Omental fat pad (tissue), 3 donors: ENCODE measurements at regions not wholly inside any gene's neighbourhood (a gene's known extent, or its start where the extent isn't known, plus 50 kb on each side); places are given as distances from the start of the nearest gene placed in this dataset.

Source experiments
- ATAC-seq: fragments of 150-250 bp; one replicate; pipeline ENCODE4 v1.9.1; 2016; ENCODE audit warnings: mild to moderate bottlenecking, moderate library complexity; ENCODE audit not compliant: low FRiP score
- DNase-seq: peaks from one replicate; pipeline ENCODE4 v3.0.0-alpha.2; 2019; ENCODE audit warnings: low spot score
- CTCF ChIP-seq, 3 donors: fragments of 450-650 bp; IDR thresholded peaks; one replicate each; pipeline ENCODE4 v1.5.1; 2016 to 2017; ENCODE audit warnings: antibody characterized with exemption in 3 of 3, mild to moderate bottlenecking in 3 of 3, moderate library complexity in 2 of 3

- ATAC-seq = no peak
- no peak for TF ChIP-seq CTCF (IDR thresholded peaks at IDR 0.05)
- DNase-seq = no peak
These were observed 331.5 kb upstream of the RNF32 start for GRCh38 chr7:156309016-156309620.

GRCh38 chr7:156307193-156307592 is 333.4 kb upstream of the RNF32 start:
- ATAC-seq (no peak), DNase-seq (no peak)
- no peak for TF ChIP-seq CTCF (IDR thresholded peaks at IDR 0.05)

GRCh38 chr7:156305351-156305750 is 335.2 kb upstream of the RNF32 start:
- ATAC-seq = no peak
- no peak for DNase-seq
- TF ChIP-seq CTCF (IDR thresholded peaks at IDR 0.05) = no peak

DNA sequence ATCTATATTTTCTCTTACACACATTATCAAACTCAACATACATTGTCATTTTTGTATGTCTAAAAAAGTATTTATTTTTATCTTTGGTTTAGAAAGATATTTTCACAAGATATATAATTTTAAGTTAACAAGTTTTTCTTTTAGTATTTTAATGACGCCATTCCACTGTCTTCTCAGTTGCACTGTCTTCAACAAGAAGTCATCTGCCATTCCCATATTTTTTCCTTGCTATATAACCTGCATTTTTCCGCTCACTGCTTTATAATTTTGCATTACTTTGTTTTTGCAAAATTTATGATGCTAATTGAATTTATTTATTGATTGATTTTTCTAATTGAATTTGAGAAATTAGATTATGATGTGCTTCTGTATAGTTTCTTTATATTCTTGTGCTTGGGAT is 357.8 kb upstream of the RNF32 start:
- ATAC-seq (no peak), DNase-seq (no peak)
- TF ChIP-seq CTCF (IDR thresholded peaks at IDR 0.05) = no peak

GRCh38 chr7:156279635-156280034 is 360.9 kb upstream of the RNF32 start:
- no peak for TF ChIP-seq CTCF (IDR thresholded peaks at IDR 0.05)
- no peak for DNase-seq
- no peak for ATAC-seq

- no peak for TF ChIP-seq CTCF (IDR thresholded peaks at IDR 0.05)
- no peak for DNase-seq
These were observed 365.3 kb upstream of the RNF32 start for GRCh38 chr7:156275292-156275691.

DNA sequence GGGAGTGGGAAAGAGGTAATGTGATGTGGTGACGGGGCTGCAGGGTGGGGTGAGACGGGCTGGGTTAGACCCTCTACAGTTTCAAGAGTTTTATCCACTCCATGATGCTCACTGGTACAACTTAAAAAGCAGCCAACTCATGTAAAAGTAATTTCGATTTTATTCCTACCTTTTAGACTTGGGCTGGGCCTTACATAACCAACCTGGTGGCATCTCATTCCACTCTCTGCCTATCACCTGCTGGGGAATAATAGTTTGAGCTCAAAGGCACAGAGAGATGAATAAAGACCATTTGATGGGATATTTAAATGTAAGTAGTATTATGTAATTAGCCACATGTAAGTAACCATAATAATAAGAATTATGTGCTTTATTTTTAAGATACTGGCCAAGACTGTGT is 366.0 kb upstream of the RNF32 start:
- no peak for TF ChIP-seq CTCF (IDR thresholded peaks at IDR 0.05)
- DNase-seq (no peak), ATAC-seq (no peak)

More at GRCh38 chr7:156275292-156275691, 365.3 kb upstream of the RNF32 start:
- no peak for ATAC-seq
